Motor neuron (in vitro differentiated cells): ENCODE measurements at regions not wholly inside any gene's neighbourhood (a gene's known extent, or its start where the extent isn't known, plus 50 kb on each side); places are given as distances from the start of the nearest gene placed in this dataset.
A peak's percentile ranks its signal among the peaks of the same experiment; 100 is the strongest.

Source experiments
- ATAC-seq, 8 experiments: fragments of 200-7000 bp; cut with Tn5 transposase; replicated peaks in 6 of 8; 2 replicates each; pipeline ENCODE4 v1.8.0; 2021; ENCODE audit warnings: mild to moderate bottlenecking in 8 of 8, moderate library complexity in 8 of 8
- H3K27ac ChIP-seq, 2 donors: fragments of 250-450 bp; sonication (Bioruptor Pico); 2 replicates each; pipeline ENCODE4 v1.9.0; 2021; ENCODE audit warnings: antibody characterized with exemption in 2 of 2, mild to moderate bottlenecking in 2 of 2, moderate library complexity in 1 of 2
- H3K4me1 ChIP-seq, 2 donors: fragments of 250-450 bp; sonication (Bioruptor Pico); replicated peaks in 1 of 2; 2 replicates each; pipeline ENCODE4 v1.6.1; 2021; ENCODE audit warnings: antibody characterized with exemption in 2 of 2, mild to moderate bottlenecking in 2 of 2, moderate library complexity in 1 of 2
- H3K4me3 ChIP-seq, 5 donors: fragments of 250-450 bp; sonication (Bioruptor Pico); 2 replicates each; pipeline ENCODE4 v1.9.0; 2021; ENCODE audit warnings: antibody characterized with exemption in 5 of 5, mild to moderate bottlenecking in 5 of 5, moderate library complexity in 4 of 5
- WGBS, 10 experiments: fragments of 450-650 bp; shearing (Covaris generic); methylation state at CpG; one replicate each; pipeline ENCODE4 v1.0.0; 2022; 5-methylcytosine and 5-hydroxymethylcytosine counted together
- in situ Hi-C, 9 experiments: fragments of 400-800 bp; cut with MboI; loops; one replicate each; pipeline ENCODE4 v1.15.0; 2021; ENCODE audit warnings: low sequenced_read_pairs in 9 of 9, low pct_unique_long_range_greater_than_20kb in 2 of 9; ENCODE audit not compliant: unreplicated experiment in 9 of 9

- H3K4me3 ChIP-seq: no peak overlapping the region
- peaks cover 3 to 8% of the 10 kb centered on the region in 2 donors for H3K4me1 ChIP-seq
- no peak overlapping the region for H3K27ac ChIP-seq
- 0 to 100% (median 60%) methylated on average over 1 of the region's 1 CpG; no CpG with 5 or more reads in 3 of the 10 experiments for WGBS, 10 experiments
- in situ Hi-C loops: no loop called here
- no peak for ATAC-seq
These were observed 1682.8 kb upstream of the FLRT2 start for GRCh38 chr14:83847102-83847501.

DNA sequence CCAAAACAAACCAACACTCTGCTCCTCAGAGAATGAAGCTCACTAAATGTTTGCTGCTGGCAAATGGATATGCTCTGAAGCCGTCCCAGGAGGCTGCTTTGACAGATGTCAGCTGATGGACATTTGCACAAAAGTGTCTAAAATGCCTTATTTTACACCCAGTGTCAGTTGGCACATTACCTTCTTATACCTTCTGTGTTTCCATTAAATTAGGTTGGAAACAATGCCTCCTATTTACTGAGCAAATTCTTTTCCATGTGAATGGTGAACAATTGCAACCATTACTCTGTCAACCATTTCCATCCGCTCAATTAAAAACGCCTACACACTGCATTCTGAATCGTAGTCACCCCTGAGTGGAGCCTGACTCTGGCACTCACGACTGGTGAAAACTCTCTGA, 1679.9 kb upstream of the FLRT2 start:
- Histone ChIP-seq H3K4me3 (no peak overlapping the region), H3K27ac (no peak overlapping the region), H3K4me1 (no peaks in the 10 kb centered on the region)
- peak in 1 of 8 experiments; percentile 21 for ATAC-seq
- in situ Hi-C loops: no loop called here
- WGBS, 10 experiments: 0 to 62% (median 47%) methylated on average over 1 to 5 of the region's 5 CpGs; no CpG with 5 or more reads in 1 of the 10 experiments

DNA sequence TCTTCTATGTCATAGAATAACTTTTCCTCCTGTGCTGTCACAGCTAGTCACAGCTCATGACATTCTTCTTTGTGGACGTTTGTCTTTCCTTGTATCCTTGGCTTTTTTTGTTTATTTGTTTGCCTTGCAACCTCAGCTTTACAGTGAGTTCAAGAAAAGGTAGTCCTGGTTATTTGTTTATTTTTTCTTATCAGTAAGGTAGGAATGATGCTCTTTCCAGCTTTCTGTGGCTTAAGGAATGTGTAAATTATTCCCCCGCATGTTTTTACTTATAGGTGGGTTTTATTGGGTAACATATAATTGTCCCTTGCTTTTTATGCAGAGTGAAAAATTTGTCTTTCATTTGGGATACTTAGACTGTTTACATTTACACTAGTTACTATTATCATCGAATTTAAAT, 1673.6 kb upstream of the FLRT2 start:
- WGBS, 10 experiments: 5 to 100% (median 62%) methylated on average over 2 to 3 of the region's 3 CpGs; no CpG with 5 or more reads in 1 of the 10 experiments
- in situ Hi-C loops: no loop called here
- Histone ChIP-seq H3K4me3 (no peak overlapping the region), H3K27ac (no peak overlapping the region), H3K4me1 (peaks cover 0 to 2% of the 10 kb centered on the region in 2 donors)
- ATAC-seq: no peak

GRCh38 chr14:83860631-83861155, 1669.3 kb upstream of the FLRT2 start:
- no peak overlapping the region for H3K27ac ChIP-seq
- in situ Hi-C loops: no loop called here
- ATAC-seq: no peak
- no peak overlapping the region for H3K4me3 ChIP-seq
- 32 to 100% (median 81%) methylated on average over 3 to 5 of the region's 5 CpGs; no CpG with 5 or more reads in 1 of the 10 experiments for WGBS, 10 experiments
- peaks cover 8 to 13% of the 10 kb centered on the region in 2 donors for H3K4me1 ChIP-seq

- 0 to 56% (median 51%) methylated on average over 1 to 3 of the region's 3 CpGs; no CpG with 5 or more reads in 2 of the 10 experiments for whole genome bisulfite sequencing, 10 experiments
- no peak overlapping the region for H3K4me3 ChIP-seq
- in situ Hi-C loops: no loop called here
- peak in 3 of 8 experiments; percentile 42 to 72 (median 65) for ATAC-seq
- no peak overlapping the region for H3K27ac ChIP-seq
- peaks cover 13 to 22% of the 10 kb centered on the region in 2 donors for H3K4me1 ChIP-seq
These were observed 1666.7 kb upstream of the FLRT2 start for GRCh38 chr14:83863042-83863774.

- Histone ChIP-seq H3K4me3 (no peak overlapping the region), H3K4me1 (peaks cover 13 to 22% of the 10 kb centered on the region in 2 donors), H3K27ac (no peak overlapping the region)
- in situ Hi-C loops: no loop called here
- 20 to 100% (median 73%) methylated on average over 1 to 5 of the region's 5 CpGs for WGBS, 10 experiments
- peak in 2 of 8 experiments; percentile 48 to 62 for ATAC-seq
These were observed 1665.8 kb upstream of the FLRT2 start for GRCh38 chr14:83864106-83864505.

DNA sequence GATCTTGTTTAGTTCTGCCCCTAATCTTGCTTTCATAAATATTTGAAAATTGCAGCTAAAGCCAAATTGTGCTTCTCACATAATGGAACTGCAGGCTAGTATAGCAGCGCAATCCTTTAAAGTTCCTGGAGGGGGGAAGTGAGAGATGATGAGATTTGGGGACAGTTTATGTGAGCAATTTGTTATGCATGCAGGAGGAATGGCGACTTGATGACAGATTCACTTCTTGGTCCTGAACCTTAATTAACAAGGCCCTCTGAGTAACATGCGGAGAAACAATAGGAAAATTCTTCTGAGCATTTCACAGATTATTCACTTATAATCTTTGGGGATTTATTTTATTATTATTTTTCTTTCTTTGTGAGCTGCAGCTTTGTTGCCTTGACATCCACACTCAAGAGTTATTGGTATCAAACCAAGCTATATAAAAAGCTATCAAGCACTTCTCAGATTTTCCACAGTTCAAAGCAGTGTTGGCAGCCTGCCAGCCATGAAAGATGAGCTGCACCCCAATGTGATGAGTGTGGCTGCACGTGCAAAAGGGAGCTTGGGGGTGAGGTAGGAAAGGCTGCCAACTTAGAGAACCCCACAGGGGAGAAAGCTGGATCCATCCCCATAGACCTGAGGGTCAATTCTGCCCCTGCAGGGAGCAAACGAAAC, 1662.2 kb upstream of the FLRT2 start:
- WGBS, 10 experiments: 0 to 100% (median 77%) methylated on average over 1 to 5 of the region's 5 CpGs
- in situ Hi-C loops: no loop called here
- peaks cover 13 to 22% of the 10 kb centered on the region in 2 donors for H3K4me1 ChIP-seq
- peak in 1 of 8 experiments; percentile 38 for ATAC-seq
- H3K27ac ChIP-seq: no peak overlapping the region
- no peak overlapping the region for H3K4me3 ChIP-seq

GRCh38 chr14:83870546-83871270, 1659.2 kb upstream of the FLRT2 start:
- no peak overlapping the region for H3K27ac ChIP-seq
- H3K4me3 ChIP-seq: no peak overlapping the region
- in situ Hi-C loops: no loop called here
- ATAC-seq: no peak
- H3K4me1 ChIP-seq: peaks cover 7 to 9% of the 10 kb centered on the region in 2 donors
- WGBS, 10 experiments: 6 to 94% (median 75%) methylated on average over 1 to 2 of the region's 2 CpGs; no CpG with 5 or more reads in 1 of the 10 experiments

GRCh38 chr14:83873669-83874068, 1656.3 kb upstream of the FLRT2 start:
- Histone ChIP-seq H3K27ac (no peak overlapping the region), H3K4me1 (no peaks in the 10 kb centered on the region), H3K4me3 (no peak overlapping the region)
- no peak for ATAC-seq
- WGBS, 10 experiments: 0 to 96% (median 70%) methylated on average over 2 to 3 of the region's 3 CpGs
- in situ Hi-C loops: no loop called here

- in situ Hi-C loops: no loop called here
- ATAC-seq: peak in 1 of 8 experiments; percentile 54
- WGBS, 10 experiments: 0 to 100% (median 69%) methylated on average over 1 of the region's 1 CpG; no CpG with 5 or more reads in 2 of the 10 experiments
- Histone ChIP-seq H3K4me1 (no peaks in the 10 kb centered on the region), H3K4me3 (no peak overlapping the region), H3K27ac (no peak overlapping the region)
These were observed 1655.3 kb upstream of the FLRT2 start for GRCh38 chr14:83874662-83875061.

- WGBS, 10 experiments: 17 to 100% (median 84%) methylated on average over 1 of the region's 1 CpG; no CpG with 5 or more reads in 2 of the 10 experiments
- in situ Hi-C loops: no loop called here
- H3K4me3 ChIP-seq: no peak overlapping the region
- H3K27ac ChIP-seq: no peak overlapping the region
- no peaks in the 10 kb centered on the region for H3K4me1 ChIP-seq
- no peak for ATAC-seq
These were observed 1646.2 kb upstream of the FLRT2 start for GRCh38 chr14:83883732-83884131.

DNA sequence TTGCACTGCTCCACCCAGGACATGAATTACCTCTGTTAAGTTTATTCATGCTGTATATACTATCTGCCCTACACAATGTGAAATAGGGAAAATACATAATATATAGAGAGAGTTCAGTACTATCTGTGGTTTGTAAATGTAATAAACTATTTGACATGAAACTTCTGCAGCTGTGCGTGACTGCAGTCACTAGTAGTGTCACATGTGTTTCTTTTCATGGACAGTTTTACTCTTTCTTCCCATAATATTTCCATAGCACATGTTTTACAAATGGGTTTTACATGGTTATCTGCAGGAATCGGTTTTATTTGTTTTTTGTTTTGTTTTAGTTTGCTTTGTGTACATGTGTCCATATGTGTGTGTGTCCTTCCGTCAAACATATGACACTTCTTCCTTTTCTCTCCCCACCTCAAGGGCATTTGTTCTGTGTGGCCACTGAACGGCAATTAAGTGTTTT, 1644.1 kb upstream of the FLRT2 start:
- ATAC-seq: peak in 1 of 8 experiments; percentile 83
- no peak overlapping the region for H3K27ac ChIP-seq
- 0 to 100% (median 83%) methylated on average over 1 to 3 of the region's 4 CpGs; no CpG with 5 or more reads in 1 of the 10 experiments for WGBS, 10 experiments
- H3K4me1 ChIP-seq: no peaks in the 10 kb centered on the region
- H3K4me3 ChIP-seq: no peak overlapping the region
- in situ Hi-C loops: no loop called here

- Histone ChIP-seq H3K27ac (no peak overlapping the region), H3K4me1 (no peaks in the 10 kb centered on the region), H3K4me3 (no peak overlapping the region)
- in situ Hi-C loops: no loop called here
- WGBS, 10 experiments: 0 to 57% (median 10%) methylated on average over 1 of the region's 1 CpG; no CpG with 5 or more reads in 4 of the 10 experiments
- no peak for ATAC-seq
These were observed 1642.1 kb upstream of the FLRT2 start for GRCh38 chr14:83887866-83888265.
